HepG2 (cell line): ENCODE measurements at regions not wholly inside any gene's neighbourhood (a gene's known extent, or its start where the extent isn't known, plus 50 kb on each side); places are given as distances from the start of the nearest gene placed in this dataset.

Experiments used
- ATF7 ChIP-seq, 2 experiments: fragments of 450-650 bp in 1 of 2; sonication (generic) in 1 of 2; formaldehyde crosslinking in 1 of 2; IDR thresholded peaks; 2 replicates each; pipeline versions ENCODE4 v1.4.0 to v1.6.1; 2016 to 2020; ENCODE audit warnings: antibody characterized with exemption in 1 of 2, mild to moderate bottlenecking in 1 of 2, missing genetic modification reagents in 1 of 2
- BCL3 ChIP-seq: sonication (generic); formaldehyde crosslinking; IDR thresholded peaks from 2 replicates; pipeline ENCODE4 v1.5.1; 2020; ENCODE audit warnings: mild to moderate bottlenecking, missing genetic modification reagents, moderate library complexity
- BHLHE40 ChIP-seq: IDR thresholded peaks from 2 replicates; pipeline ENCODE4 v1.6.1; 2011; ENCODE audit warnings: low read length, improper control_type of control experiment
- CTCF ChIP-seq: sonication (generic); formaldehyde crosslinking; IDR thresholded peaks from 2 replicates; pipeline ENCODE4 v1.5.0; 2020; ENCODE audit warnings: mild to moderate bottlenecking, missing genetic modification reagents, moderate library complexity
- DZIP1 ChIP-seq: sonication (generic); formaldehyde crosslinking; IDR thresholded peaks from 2 replicates; pipeline ENCODE4 v1.5.0; 2020; ENCODE audit warnings: mild to moderate bottlenecking, missing genetic modification reagents
- KDM6A ChIP-seq: IDR thresholded peaks from 2 replicates; pipeline ENCODE4 v1.6.1; 2016; ENCODE audit warnings: low read depth
- MNT ChIP-seq: fragments of 450-650 bp; IDR thresholded peaks from 2 replicates; pipeline ENCODE4 v1.6.1; 2016
- TCF7L2 ChIP-seq: IDR thresholded peaks from 2 replicates; pipeline ENCODE4 v1.6.1; 2011; ENCODE audit warnings: mild to moderate bottlenecking, low read depth, low read length, moderate library complexity
- TFE3 ChIP-seq: IDR thresholded peaks from 2 replicates; pipeline ENCODE4 v1.6.1; 2016
- UBTF ChIP-seq: sonication (generic); formaldehyde crosslinking; IDR thresholded peaks from 2 replicates; pipeline ENCODE4 v1.4.0; 2020; ENCODE audit warnings: mild to moderate bottlenecking, missing genetic modification reagents
- ZBTB8A ChIP-seq: sonication (generic); formaldehyde crosslinking; IDR thresholded peaks from 2 replicates; pipeline ENCODE4 v1.4.0; 2020; ENCODE audit warnings: mild to moderate bottlenecking, low read depth, missing genetic modification reagents, borderline replicate concordance

GRCh38 chr9:73845539-73845938 is 651.6 kb upstream of the RORB start:
- TF ChIP-seq UBTF (CRISPR knock-in tag) (no peak), TCF7L2 (no peak), DZIP1 (CRISPR knock-in tag) (no peak), TFE3 (CRISPR knock-in tag) (no peak), KDM6A (no peak), BCL3 (CRISPR knock-in tag) (no peak), BHLHE40 (no peak), CTCF (CRISPR knock-in tag) (no peak), ZBTB8A (no peak), ATF7 (IDR thresholded peaks at IDR 0.05) (no peak), ATF7 (CRISPR knock-in tag; IDR thresholded peaks at IDR 0.05) (no peak), MNT (no peak)
